Natural killer cell (primary cell): ENCODE measurements at regions not wholly inside any gene's neighbourhood (a gene's known extent, or its start where the extent isn't known, plus 50 kb on each side); places are given as distances from the start of the nearest gene placed in this dataset.

Experiments
- ATAC-seq, 3 donors: fragments of 150-1000 bp in 2 of 3; fragments of 200-7000 bp in 1 of 3; cut with Tn5 transposase; 1 replicate in 1 of 3; 2 replicates in 2 of 3; pipeline ENCODE4 v1.10.0; 2021; ENCODE audit warnings: mild to moderate bottlenecking in 2 of 3, moderate library complexity in 2 of 3
- DNase-seq, 2 donors: peaks; one replicate each; pipeline versions ENCODE4 v3.0.0 to v3.0.0-alpha.2; 2013 to 2021; ENCODE audit warnings: mixed read lengths in 1 of 2
- H3K27ac ChIP-seq: one replicate; pipeline ENCODE4 v1.5.1; 2013; ENCODE audit warnings: mild to moderate bottlenecking, low read length
- H3K27me3 ChIP-seq: one replicate; pipeline ENCODE4 v1.6.1; 2013; ENCODE audit warnings: low read length; ENCODE audit not compliant: control insufficient read depth, insufficient read depth
- H3K36me3 ChIP-seq: one replicate; pipeline ENCODE4 v1.6.1; 2013; ENCODE audit warnings: low read length; ENCODE audit not compliant: control insufficient read depth, insufficient read depth
- H3K4me1 ChIP-seq: one replicate; pipeline ENCODE4 v1.6.1; 2013; ENCODE audit warnings: low read length; ENCODE audit not compliant: control insufficient read depth, insufficient read depth
- H3K4me3 ChIP-seq: one replicate; pipeline ENCODE4 v1.5.1; 2013; ENCODE audit warnings: low read length
- H3K9me3 ChIP-seq: one replicate; pipeline ENCODE4 v1.6.1; 2013; ENCODE audit warnings: low read length; ENCODE audit not compliant: control insufficient read depth, insufficient read depth
- H3K27ac Mint-ChIP-seq, 2 donors: one replicate each; pipeline ENCODE4 v1.8.0; 2022; ENCODE audit warnings: mild to moderate bottlenecking in 2 of 2, mixed read lengths in 2 of 2, moderate library complexity in 1 of 2
- H3K27me3 Mint-ChIP-seq, 2 donors: one replicate each; pipeline ENCODE4 v1.8.0; 2022; ENCODE audit warnings: low read depth in 2 of 2, mixed read lengths in 2 of 2
- H3K36me3 Mint-ChIP-seq: one replicate; pipeline ENCODE4 v1.8.0; 2022; ENCODE audit warnings: mixed read lengths
- H3K4me1 Mint-ChIP-seq, 2 donors: one replicate each; pipeline ENCODE4 v1.8.0; 2022; ENCODE audit warnings: mixed read lengths in 2 of 2
- H3K4me3 Mint-ChIP-seq: one replicate; pipeline ENCODE4 v1.8.0; 2022; ENCODE audit warnings: mild to moderate bottlenecking, moderate library complexity, mixed read lengths
- H3K9me3 Mint-ChIP-seq, 2 donors: one replicate each; pipeline ENCODE4 v1.8.0; 2022; ENCODE audit warnings: mixed read lengths in 2 of 2
- CTCF ChIP-seq: fragments of 200-600 bp; IDR thresholded peaks from one replicate; pipeline ENCODE4 v1.8.0; 2022; ENCODE audit warnings: antibody characterized with exemption
- WGBS: methylation state at CpG from one replicate; pipeline ENCODE4 v1.1.7; 2013; ENCODE audit warnings: missing lambda C conversion rate; ENCODE audit not compliant: insufficient coverage; 5-methylcytosine and 5-hydroxymethylcytosine counted together
- intact Hi-C: fragments of 100-400 bp; cut with micrococcal nuclease; formaldehyde crosslinking; loops from one replicate; pipeline ENCODE4 v1.14.2; 2022

- Mint-ChIP-seq H3K9me3 (peaks cover 18% of the 10 kb centered on the region in 2 donors), H3K4me1 (no peaks in the 10 kb centered on the region), H3K27me3 (no peaks in the 10 kb centered on the region), H3K4me3 (no peak overlapping the region), H3K36me3 (peaks cover 8% of the 10 kb centered on the region), H3K27ac (no peak overlapping the region)
- no peak for DNase-seq
- H3K4me3 ChIP-seq = no peak overlapping the region
- no peak overlapping the region for H3K27ac ChIP-seq
- TF ChIP-seq CTCF = no peak
- H3K4me1 ChIP-seq = no peaks in the 10 kb centered on the region
- H3K36me3 ChIP-seq = no peaks in the 10 kb centered on the region
- H3K9me3 ChIP-seq = peaks cover 12% of the 10 kb centered on the region
- ATAC-seq = no peak
- intact Hi-C loops = no loop called here
- H3K27me3 ChIP-seq = no peaks in the 10 kb centered on the region
- no CpG with 5 or more reads among the region's 1 CpG for WGBS
These were observed 278.9 kb upstream of the LRRC3B start for GRCh38 chr3:26343647-26344046.

- Histone ChIP-seq H3K36me3 (no peaks in the 10 kb centered on the region), H3K9me3 (peaks cover 12% of the 10 kb centered on the region), H3K27me3 (no peaks in the 10 kb centered on the region), H3K4me3 (no peak overlapping the region), H3K4me1 (no peaks in the 10 kb centered on the region), H3K27ac (no peak overlapping the region)
- no peak for DNase-seq
- Mint-ChIP-seq H3K27ac (no peak overlapping the region), H3K4me1 (no peaks in the 10 kb centered on the region), H3K4me3 (no peak overlapping the region), H3K36me3 (peaks cover under 1% of the 10 kb centered on the region), H3K27me3 (no peaks in the 10 kb centered on the region), H3K9me3 (peaks cover 10 to 18% of the 10 kb centered on the region in 2 donors)
- intact Hi-C loops = no loop called here
- no peak for TF ChIP-seq CTCF
- no peak for ATAC-seq
- WGBS = 83% methylated on average over 10 of the region's 10 CpGs
These were observed 277.0 kb upstream of the LRRC3B start for GRCh38 chr3:26345613-26346012.

- H3K9me3 ChIP-seq = peaks cover 12% of the 10 kb centered on the region
- peaks cover 7% of the 10 kb centered on the region for H3K36me3 Mint-ChIP-seq
- H3K27me3 Mint-ChIP-seq = no peaks in the 10 kb centered on the region
- no peak overlapping the region for H3K4me3 Mint-ChIP-seq
- peaks cover 10 to 21% of the 10 kb centered on the region in 2 donors for H3K9me3 Mint-ChIP-seq
- H3K27me3 ChIP-seq = no peaks in the 10 kb centered on the region
- H3K27ac ChIP-seq = no peak overlapping the region
- intact Hi-C loops = no loop called here
- H3K27ac Mint-ChIP-seq = no peak overlapping the region
- WGBS = 93% methylated on average over 13 of the region's 13 CpGs
- ATAC-seq (no peak), DNase-seq (no peak)
- H3K36me3 ChIP-seq = no peaks in the 10 kb centered on the region
- H3K4me1 Mint-ChIP-seq = no peaks in the 10 kb centered on the region
- H3K4me1 ChIP-seq = no peaks in the 10 kb centered on the region
- H3K4me3 ChIP-seq = no peak overlapping the region
- no peak for TF ChIP-seq CTCF
These were observed 276.1 kb upstream of the LRRC3B start for GRCh38 chr3:26346497-26346896.

GRCh38 chr3:26347150-26347549 is 275.4 kb upstream of the LRRC3B start:
- ATAC-seq (no peak), DNase-seq (no peak)
- no peaks in the 10 kb centered on the region for H3K4me1 ChIP-seq
- Mint-ChIP-seq H3K36me3 (peaks cover 7% of the 10 kb centered on the region), H3K9me3 (peaks cover 10 to 18% of the 10 kb centered on the region in 2 donors), H3K27me3 (no peaks in the 10 kb centered on the region), H3K4me1 (no peaks in the 10 kb centered on the region), H3K27ac (no peak overlapping the region), H3K4me3 (no peak overlapping the region)
- 95% methylated on average over 16 of the region's 16 CpGs for WGBS
- H3K27ac ChIP-seq = no peak overlapping the region
- TF ChIP-seq CTCF = no peak
- no peaks in the 10 kb centered on the region for H3K36me3 ChIP-seq
- intact Hi-C loops = no loop called here
- H3K27me3 ChIP-seq = no peaks in the 10 kb centered on the region
- no peak overlapping the region for H3K4me3 ChIP-seq
- H3K9me3 ChIP-seq = peaks cover 12% of the 10 kb centered on the region
